Adrenal gland (tissue), 9 donors: ENCODE measurements at regions not wholly inside any gene's neighbourhood (a gene's known extent, or its start where the extent isn't known, plus 50 kb on each side); places are given as distances from the start of the nearest gene placed in this dataset.

Source experiments
- DNase-seq, 7 donors: peaks; one replicate each; pipeline ENCODE4 v3.0.0-alpha.2; 2019 to 2020
- H3K27ac ChIP-seq, 5 donors: fragments of 200-600 bp; sonication (generic) in 4 of 5; 1 replicate in 3 of 5; 2 replicates in 2 of 5; pipeline versions ENCODE4 v1.5.1 to v1.8.0; 2016 to 2020; ENCODE audit warnings: mild to moderate bottlenecking in 1 of 5
- H3K27me3 ChIP-seq: fragments of 200-600 bp; 2 replicates; pipeline ENCODE4 v1.8.0; 2021
- H3K36me3 ChIP-seq, 2 donors: fragments of 200-600 bp; replicated peaks in 1 of 2; 1 replicate in 1 of 2; 2 replicates in 1 of 2; pipeline versions ENCODE4 v1.5.1 to v1.8.0; 2018 to 2022
- H3K4me1 ChIP-seq, 2 donors: fragments of 200-600 bp; replicated peaks in 1 of 2; 1 replicate in 1 of 2; 2 replicates in 1 of 2; pipeline versions ENCODE4 v1.5.1 to v1.8.0; 2018 to 2021
- H3K4me3 ChIP-seq, 4 donors: fragments of 200-600 bp; sonication (generic) in 3 of 4; one replicate each; pipeline ENCODE4 v1.5.1; 2016 to 2018
- H3K9me3 ChIP-seq, 3 donors: fragments of 200-600 bp; sonication (generic) in 1 of 3; replicated peaks in 1 of 3; 1 replicate in 2 of 3; 2 replicates in 1 of 3; pipeline versions ENCODE4 v1.5.1 to v1.8.0; 2016 to 2021
- CTCF ChIP-seq, 6 experiments: fragments of 450-650 bp in 4 of 6; fragments of 200-600 bp in 2 of 6; sonication (generic) in 1 of 6; IDR thresholded peaks; 1 replicate in 5 of 6; 2 replicates in 1 of 6; pipeline versions ENCODE4 v1.5.1 to v1.8.0; 2016 to 2021; ENCODE audit warnings: antibody characterized with exemption in 6 of 6, mild to moderate bottlenecking in 2 of 6, moderate library complexity in 1 of 6
- POLR2A ChIP-seq, 2 donors: fragments of 450-650 bp; IDR thresholded peaks; one replicate each; pipeline ENCODE4 v1.6.1; 2017; ENCODE audit warnings: antibody characterized with exemption in 2 of 2, mild to moderate bottlenecking in 2 of 2, moderate library complexity in 1 of 2
- WGBS, 4 donors: extraction: QIAGEN DNeasy Blood & Tissue Kit in 2 of 4; methylation state at CpG; one replicate each; pipeline versions ENCODE4 v1.1.5 to v1.1.7; 2013 to 2017; 5-methylcytosine and 5-hydroxymethylcytosine counted together
- intact Hi-C, 2 donors: fragments of 100-400 bp; cut with DNase I; formaldehyde crosslinking; loops; one replicate each; pipeline versions ENCODE4 v1.14.1 to v1.15.0; 2022 to 2023
- donor health status: healthy with polysubstance abuse.
- donor health status: Bipolar disorder and iron deficiency.
- donor health status: DM: yes; HTN: yes; CAD: no.
- donor health status: DM: no; HTN: no; CAD: no.
- donor health status: DM: no; HTN: no; CAD: no.

- intact Hi-C loops: no loop called here
- H3K4me1 ChIP-seq: no peaks in the 10 kb centered on the region
- TF ChIP-seq CTCF (IDR thresholded peaks at IDR 0.05) (no peak), POLR2A (IDR thresholded peaks at IDR 0.05) (no peak)
- H3K36me3 ChIP-seq: no peaks in the 10 kb centered on the region
- no peaks in the 10 kb centered on the region for H3K9me3 ChIP-seq
- H3K27ac ChIP-seq: no peak overlapping the region
- no peaks in the 10 kb centered on the region for H3K27me3 ChIP-seq
- WGBS, 4 donors: 68 to 84% (median 78%) methylated on average over 6 of the region's 6 CpGs
- no peak for DNase-seq
- H3K4me3 ChIP-seq: no peak overlapping the region
Measured at GRCh38 chr15:77810130-77810571, 177.4 kb upstream of the LINGO1 start.

GRCh38 chr15:77808581-77809177 is 176.0 kb upstream of the LINGO1 start:
- DNase-seq: no peak
- Histone ChIP-seq H3K4me3 (no peak overlapping the region), H3K27me3 (no peaks in the 10 kb centered on the region), H3K9me3 (no peaks in the 10 kb centered on the region), H3K4me1 (no peaks in the 10 kb centered on the region), H3K27ac (no peak overlapping the region), H3K36me3 (no peaks in the 10 kb centered on the region)
- WGBS, 4 donors: 87 to 93% (median 93%) methylated on average over 5 to 8 of the region's 8 CpGs
- intact Hi-C loops: no loop called here
- TF ChIP-seq CTCF (IDR thresholded peaks at IDR 0.05): no peak
- no peak for TF ChIP-seq POLR2A (IDR thresholded peaks at IDR 0.05)

DNA sequence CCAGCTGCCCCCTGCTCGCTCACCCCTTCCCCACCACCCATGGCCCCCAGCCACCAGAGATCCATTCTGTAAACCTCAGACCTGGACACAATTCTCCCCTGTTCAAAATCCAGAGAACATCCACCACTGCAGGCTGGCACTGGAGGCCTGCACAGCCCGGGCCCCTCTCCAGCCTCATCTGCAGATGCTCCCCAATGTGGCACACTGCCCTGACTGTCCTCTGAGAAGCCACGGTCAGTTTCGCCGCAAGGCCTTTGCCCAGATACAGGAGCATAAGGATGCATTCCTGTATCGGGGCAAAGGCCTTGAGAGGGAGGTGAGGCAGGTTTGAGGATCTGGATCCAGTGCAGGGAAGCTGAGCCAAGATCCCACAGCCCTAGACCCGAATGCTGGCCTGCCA is 175.4 kb upstream of the LINGO1 start:
- Histone ChIP-seq H3K9me3 (no peaks in the 10 kb centered on the region), H3K36me3 (no peaks in the 10 kb centered on the region), H3K4me1 (no peaks in the 10 kb centered on the region), H3K4me3 (no peak overlapping the region), H3K27me3 (no peaks in the 10 kb centered on the region), H3K27ac (no peak overlapping the region)
- intact Hi-C loops: no loop called here
- no peak for DNase-seq
- 69 to 79% (median 74%) methylated on average over 6 to 7 of the region's 7 CpGs for WGBS, 4 donors
- TF ChIP-seq POLR2A (IDR thresholded peaks at IDR 0.05): no peak
- TF ChIP-seq CTCF (IDR thresholded peaks at IDR 0.05): no peak

DNA sequence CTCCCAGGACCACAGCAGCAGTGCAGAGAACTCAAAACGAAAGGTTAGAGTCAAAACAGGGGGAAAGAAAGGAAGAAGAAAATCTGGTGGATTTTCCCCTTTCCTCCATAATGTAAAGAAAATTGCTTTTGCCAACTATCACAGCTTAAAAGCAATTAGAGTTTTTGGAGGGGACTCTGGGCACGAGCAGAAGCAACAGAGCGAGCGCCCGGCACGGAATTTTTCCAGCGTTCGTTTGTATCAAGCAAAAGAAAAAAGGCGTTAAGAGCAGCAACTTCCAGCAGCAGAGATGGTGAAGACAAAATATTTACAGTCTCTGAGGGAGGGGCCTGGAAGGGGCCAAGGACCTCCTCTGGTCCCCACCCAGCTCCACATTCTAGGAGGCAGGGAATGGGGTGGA is 174.9 kb upstream of the LINGO1 start:
- intact Hi-C loops: no loop called here
- Histone ChIP-seq H3K4me1 (no peaks in the 10 kb centered on the region), H3K27me3 (no peaks in the 10 kb centered on the region), H3K4me3 (no peak overlapping the region), H3K36me3 (no peaks in the 10 kb centered on the region), H3K9me3 (no peaks in the 10 kb centered on the region), H3K27ac (no peak overlapping the region)
- DNase-seq: no peak
- WGBS, 4 donors: 81 to 94% (median 91%) methylated on average over 9 of the region's 9 CpGs
- no peak for TF ChIP-seq POLR2A (IDR thresholded peaks at IDR 0.05)
- TF ChIP-seq CTCF (IDR thresholded peaks at IDR 0.05): no peak
